ENCODE measurements at regions not wholly inside any gene's neighbourhood (a gene's known extent, or its start where the extent isn't known, plus 50 kb on each side); places are given as distances from the start of the nearest gene placed in this dataset.
A peak's percentile ranks its signal among the peaks of the same experiment; 100 is the strongest.

DNA sequence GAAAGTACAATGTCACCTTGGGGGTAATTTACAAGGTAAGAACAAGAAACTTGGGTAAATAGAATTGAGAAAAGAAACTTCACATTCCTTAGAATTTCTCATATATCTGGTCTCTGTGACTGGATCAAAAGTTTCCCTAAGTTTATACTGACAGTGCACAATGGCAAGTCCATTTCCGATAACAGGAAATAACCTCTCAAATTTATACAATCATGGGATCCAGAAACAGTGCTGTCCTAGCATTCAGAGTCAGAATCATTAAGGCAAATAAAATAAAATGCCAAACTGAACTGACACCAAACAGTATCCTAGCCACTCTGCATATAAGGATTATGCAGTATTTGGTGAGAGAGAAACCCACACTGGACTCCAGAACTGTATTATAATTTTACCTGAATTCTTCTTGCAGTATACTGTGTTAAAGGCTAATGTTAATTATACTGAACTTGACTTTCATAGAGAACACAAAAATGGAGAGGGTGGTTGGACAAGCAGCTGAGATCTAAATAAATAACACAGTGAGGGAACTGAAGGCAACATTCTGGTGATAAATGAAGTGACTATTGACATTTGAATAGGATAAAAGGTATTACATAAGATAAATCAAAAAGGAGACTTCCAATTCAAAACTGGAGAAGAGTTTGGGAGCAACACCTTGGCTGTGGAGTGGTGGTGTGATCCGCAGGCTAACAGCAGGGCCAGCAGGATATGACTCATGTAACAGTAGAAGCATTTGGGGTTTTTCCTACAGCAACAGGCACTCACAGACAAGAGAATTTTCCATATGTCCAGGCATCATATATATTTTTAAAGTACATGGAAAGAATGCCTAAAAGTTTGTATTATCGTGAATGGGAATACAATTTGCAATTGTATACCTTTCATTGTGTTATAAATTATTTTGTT, 932.5 kb upstream of the MIR17HG start:
- no peak for ATAC-seq
- intact Hi-C loops (cut with micrococcal nuclease) = no loop called here

DNA sequence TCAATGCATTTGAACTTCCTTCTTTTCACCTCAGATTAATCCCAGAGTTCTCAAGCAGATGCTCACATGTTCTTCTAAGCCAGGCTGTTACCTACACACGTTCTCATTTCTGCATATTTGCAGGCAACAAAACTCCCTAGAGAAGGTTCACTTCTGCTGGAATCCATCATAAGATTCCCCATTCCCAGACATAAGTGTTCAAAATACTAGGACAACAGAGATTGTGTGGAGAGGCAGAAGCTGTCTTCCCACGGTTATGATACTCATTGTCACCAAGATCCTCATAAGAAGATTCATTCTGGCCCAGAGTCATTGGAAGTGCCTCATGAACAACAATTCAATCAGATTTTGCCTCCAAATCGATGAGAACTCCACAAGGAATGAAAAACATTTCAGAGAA, 931.6 kb upstream of the MIR17HG start:
- intact Hi-C loops (cut with micrococcal nuclease) = no loop called here
- ATAC-seq (no peak), DNase-seq (no peak)

More for the DNA sequence above, 932.5 kb upstream of the MIR17HG start:
- DNase-seq = no peak

DNA sequence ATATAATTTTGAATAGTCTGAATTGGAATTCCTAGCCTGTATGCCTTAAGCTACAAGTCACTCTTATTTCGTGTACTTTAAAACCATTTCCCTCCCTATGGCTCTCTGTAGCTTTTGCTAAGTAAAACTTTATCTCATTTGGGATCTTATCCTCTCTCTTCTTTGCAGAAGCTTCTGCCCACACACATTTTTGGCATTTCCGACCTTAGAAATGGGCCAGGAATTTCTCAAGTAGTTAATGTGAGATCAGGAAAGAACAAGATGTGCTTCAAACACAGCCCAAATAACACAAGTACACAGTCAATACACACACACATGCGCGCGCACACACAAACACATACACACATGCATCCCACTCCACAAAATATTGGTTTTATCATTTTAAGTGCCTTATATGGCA, 931.0 kb upstream of the MIR17HG start:
- DNase-seq (no peak), ATAC-seq (no peak)
- intact Hi-C loops (cut with micrococcal nuclease) = no loop called here

DNA sequence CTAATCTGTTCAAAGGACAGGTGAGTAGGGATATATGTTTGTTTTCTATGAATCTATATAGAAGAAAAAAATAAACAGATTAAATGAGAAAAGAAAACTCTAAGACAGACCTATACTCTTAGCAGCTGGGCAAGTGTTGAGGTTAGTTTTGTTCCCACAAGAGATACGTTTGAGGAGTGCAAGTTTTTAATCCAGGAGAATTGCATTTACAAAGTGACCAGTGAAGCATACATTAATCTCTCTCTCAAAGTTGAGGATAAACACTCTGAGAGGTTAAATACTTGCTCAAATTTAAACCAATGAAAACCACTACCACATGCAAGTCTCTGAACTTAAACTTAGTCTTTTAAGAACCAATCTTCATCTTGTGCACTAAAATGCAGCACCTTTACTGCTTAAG, 930.5 kb upstream of the MIR17HG start:
- intact Hi-C loops (cut with micrococcal nuclease) = no loop called here
- DNase-seq (no peak), ATAC-seq (no peak)

DNA sequence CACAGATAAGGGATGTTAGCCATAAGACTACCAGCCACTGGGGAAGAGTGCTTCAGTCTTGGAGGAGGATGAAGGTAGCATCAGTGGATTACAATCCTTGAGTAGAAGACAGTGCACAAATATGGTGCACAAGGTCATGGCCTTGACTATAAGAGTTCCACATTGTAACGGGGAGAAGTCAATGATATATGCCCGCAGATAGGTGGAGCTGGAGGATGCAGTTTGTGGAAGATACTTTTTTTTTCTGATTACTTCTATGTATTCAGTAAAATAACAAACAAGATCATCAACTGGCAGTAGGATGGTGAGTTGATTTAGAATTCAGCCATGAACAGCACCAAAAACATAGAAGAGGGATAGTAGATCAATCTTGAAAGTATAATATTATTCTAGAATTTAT, 926.8 kb upstream of the MIR17HG start:
- DNase-seq = no peak
- ATAC-seq = no peak
- intact Hi-C loops (cut with micrococcal nuclease) = no loop called here

DNA sequence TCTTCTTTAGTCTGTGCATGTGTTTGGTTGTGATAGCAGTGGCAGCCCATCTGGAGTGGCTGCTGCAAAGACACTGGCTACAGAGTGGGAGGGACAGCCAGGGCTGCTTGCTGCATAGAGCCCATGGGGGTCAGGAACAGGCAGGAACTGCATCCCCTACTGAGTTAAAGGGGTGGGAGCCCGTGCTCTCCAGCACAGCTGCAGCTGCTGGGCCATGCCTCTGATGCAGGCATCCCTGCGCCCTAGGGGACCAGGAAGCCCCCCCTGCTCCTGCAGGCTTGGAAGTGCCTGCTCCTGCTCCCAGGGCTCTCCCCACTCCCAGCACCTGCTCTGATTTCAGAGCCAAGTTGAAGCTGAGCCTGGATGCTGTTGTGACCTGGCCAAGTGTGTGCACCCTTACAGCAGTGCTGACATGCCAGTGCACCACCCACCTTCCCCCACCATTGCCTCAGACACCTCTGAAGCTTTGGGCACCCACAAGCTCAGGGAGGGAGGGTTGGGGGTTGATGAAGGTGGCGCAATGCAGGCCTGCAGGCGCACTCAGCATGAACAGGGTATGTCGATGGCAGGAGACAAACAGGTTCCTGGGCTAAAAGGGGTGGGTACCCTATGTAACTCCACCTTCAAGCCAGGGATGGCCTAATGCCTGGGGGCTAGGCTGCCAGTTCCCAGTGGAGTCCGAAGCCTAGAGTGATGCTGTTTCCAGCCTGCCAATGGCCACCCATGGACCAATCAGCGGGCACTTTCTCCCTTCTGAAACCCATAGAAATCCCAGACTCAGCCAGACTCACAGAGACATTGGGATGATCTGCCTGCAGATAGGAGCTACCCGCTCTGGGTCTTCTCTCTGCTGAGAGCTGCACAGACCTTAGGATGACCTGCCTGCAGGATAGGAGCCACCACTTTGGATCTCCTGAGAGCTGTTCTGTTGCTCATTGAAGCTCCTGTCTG, 919.9 kb upstream of the MIR17HG start:
- ATAC-seq = peak; percentile 39
- DNase-seq = no peak
- intact Hi-C loops (cut with micrococcal nuclease) = no loop called here

DNA sequence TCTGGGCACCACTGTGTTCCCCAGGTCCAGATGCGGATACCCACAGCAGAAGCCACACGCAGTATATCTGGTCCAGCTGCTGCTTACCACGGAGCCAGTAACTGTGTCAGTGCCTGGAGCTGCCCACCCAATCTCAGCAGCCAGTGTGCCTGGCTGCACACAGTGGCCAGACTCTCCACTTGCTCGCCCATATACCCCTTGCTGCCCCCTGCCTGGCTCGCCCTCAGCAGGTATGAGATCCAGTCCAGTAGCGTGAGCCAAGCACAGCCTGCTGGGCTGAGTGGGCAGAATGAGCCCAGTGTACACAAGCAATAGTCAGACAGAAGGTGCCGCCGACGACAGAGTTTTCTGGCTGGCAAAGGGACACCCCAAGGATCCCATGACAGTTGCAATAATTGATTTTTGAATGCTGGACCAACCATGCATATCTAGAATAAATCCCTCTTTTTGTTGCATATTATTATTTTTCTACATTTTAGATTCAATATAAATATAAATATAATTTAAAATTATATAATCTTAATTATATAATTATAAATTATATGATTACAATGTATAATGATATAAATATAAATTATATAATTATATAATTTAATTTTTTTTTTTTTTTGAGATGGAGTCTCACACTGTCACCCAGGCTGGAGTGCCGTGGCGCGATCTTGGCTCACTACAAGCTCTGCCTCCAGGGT, 918.8 kb upstream of the MIR17HG start:
- ATAC-seq (no peak), DNase-seq (no peak)
- intact Hi-C loops (cut with micrococcal nuclease) = no loop called here

DNA sequence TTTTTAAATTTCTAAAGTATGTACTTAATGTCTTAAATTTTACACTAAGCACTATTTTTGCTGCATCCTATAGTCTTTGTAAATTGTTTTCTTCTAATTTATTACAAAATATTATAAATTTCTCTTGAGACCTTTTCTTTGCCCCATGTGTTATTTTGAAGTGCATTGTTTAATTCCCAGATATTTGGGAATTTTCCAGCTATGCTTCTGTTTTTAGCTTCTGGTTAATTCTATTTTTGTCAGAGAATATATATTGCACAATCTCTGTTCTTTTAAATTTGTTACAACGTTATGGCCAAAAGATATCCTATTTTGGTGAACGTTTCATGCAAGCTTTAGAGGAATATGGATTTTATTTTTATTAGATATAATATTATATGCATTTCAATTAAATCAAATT, 917.4 kb upstream of the MIR17HG start:
- no peak for ATAC-seq
- intact Hi-C loops (cut with micrococcal nuclease) = no loop called here
- no peak for DNase-seq

DNA sequence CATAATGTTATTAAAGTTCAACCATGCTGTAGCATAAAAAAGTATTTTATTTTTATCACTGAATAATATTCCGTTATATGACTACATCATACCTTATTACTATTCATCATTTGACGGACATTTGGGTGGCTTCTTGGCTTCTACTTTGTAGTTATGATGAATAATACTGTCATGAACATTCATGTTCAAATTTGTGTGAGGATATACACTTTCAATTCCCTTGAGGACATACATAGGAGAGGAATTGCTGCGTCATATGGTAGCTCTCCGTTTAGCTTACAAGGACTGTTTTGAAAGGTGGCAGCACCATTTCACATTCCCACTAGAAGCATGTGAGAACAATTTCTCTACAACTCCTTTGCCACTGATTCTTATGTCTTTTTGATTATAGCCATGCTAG, 910.8 kb upstream of the MIR17HG start:
- intact Hi-C loops (cut with micrococcal nuclease) = no loop called here
- no peak for DNase-seq
- ATAC-seq = no peak

DNA sequence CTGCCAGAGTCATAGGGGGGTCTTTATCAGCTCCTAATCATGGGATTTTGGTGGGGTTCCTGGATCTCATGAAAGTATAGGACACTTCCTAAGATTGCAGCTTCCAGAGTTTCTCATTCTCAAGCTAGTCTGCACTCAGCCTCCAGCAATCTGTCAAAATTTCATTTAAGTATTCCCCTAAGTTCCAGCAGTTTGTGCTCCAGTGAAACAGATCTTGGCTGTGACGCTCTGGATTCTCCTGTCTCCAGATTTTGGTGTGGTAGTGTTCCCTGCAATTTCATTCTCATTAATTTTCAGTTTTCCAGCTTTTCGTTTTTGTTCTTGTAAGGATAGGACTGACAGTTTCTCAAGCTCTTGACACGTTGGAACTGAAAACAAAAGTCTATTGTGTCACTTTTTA, 908.9 kb upstream of the MIR17HG start:
- ATAC-seq (no peak), DNase-seq (no peak)
- intact Hi-C loops (cut with micrococcal nuclease) = no loop called here

DNA sequence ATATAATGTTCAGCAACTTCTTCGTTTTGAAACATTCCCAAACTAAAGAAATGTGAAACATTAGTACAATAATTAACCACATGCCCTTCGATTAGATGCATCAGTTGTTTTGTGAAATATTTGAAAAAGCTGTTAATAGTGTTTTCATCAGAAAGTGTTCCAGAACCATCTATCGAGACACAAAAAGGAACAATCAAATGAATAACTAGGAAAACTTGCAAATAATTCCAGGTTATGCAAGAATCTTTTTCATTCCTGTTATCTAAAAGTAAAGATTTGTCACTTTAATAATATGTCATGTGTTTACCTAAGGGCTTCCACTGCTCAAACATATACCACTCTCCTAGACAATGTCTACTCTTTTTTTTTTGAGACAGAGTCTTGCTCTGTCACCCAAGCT, 904.2 kb upstream of the MIR17HG start:
- DNase-seq (no peak), ATAC-seq (no peak)
- intact Hi-C loops (cut with micrococcal nuclease) = no loop called here

DNA sequence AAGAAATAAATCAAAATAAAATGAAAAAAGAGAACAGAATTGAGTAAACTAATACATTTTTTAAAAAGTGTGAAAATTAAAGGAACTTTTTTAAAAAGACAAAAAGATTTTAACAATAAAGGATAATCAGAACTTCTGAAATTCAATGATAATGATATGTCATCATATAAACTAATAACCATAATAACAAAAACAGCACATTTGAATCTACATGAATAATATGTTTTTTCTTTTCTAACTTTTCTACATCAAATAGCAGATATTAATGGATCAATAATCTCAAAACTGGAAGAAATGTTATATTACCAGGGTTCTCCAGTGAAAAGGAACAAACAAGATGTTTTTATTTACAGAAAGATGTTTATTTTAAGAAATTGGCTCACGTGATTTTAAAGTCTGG, 903.3 kb upstream of the MIR17HG start:
- ATAC-seq (no peak), DNase-seq (no peak)
- intact Hi-C loops (cut with micrococcal nuclease) = no loop called here

DNA sequence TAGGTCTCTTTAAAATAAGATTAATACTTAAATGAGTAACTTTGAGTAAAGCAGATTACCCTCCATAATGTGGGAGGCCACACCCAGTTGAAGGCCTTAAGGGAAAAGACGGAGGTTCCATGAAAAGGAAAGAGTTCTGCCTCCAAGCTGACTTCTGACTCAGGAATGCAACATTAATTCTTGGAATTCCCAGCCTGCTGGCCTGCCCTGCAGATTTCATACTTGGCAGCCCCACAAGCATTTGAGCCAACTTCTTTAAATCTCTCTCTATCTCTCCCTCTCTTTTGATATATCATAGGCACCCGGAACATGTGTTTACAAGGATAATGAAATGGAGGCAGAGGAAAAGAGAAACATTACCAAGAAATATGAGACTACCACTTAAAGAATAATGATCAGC, 902.3 kb upstream of the MIR17HG start:
- ATAC-seq = peak; percentile 56
- intact Hi-C loops (cut with micrococcal nuclease) = no loop called here
- DNase-seq = no peak

DNA sequence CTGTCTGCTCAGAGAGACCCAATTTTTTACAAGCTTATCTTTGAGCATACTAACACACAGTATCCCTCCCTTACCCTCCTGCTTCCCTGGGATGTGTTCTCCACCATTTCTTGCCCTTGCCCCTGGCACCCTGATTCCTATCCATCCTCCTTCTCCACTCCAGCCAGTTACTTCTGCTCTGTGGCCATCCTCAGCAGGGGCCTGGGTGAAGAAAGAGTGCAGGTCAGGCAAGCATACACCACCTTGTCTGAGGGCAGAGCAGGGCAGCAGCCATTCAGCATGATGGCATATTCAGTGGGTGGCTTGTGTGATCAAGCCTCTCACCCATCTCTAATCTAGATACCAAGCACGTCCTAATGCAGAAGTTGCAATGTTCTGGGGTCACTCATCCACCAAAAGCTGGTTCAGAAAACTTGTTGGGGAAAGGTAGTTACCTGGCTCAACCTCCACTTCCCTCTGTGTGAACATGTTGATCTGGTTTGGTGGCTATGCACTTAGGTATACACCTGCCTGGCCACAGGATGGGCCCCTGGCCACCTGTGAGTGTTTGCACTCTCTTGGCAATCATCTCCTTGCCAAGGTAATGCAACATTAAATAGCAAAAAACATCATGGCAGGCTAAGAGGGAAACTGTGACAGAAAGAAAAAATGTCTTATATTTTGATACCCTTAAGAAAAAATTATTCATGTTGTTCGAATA, 900.3 kb upstream of the MIR17HG start:
- intact Hi-C loops (cut with micrococcal nuclease) = no loop called here
- ATAC-seq = no peak
- DNase-seq = no peak

DNA sequence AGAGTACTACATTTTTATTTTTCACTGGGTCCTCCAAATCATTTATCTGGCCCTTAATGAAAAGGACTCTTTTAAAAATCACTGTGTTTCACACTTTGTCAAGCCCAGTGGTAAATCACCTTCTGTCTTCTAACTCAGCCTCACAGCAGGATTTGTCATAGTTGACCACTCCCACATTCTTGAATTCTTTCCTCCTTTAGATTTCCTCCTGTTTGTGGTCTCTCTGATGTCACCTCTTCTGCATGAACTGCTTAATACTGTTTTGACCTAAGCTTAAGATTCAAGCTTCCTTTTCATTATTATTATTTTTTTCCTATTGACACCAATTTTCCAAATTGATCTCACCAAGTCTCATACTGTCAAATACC, 899.8 kb upstream of the MIR17HG start:
- DNase-seq (no peak), ATAC-seq (no peak)
- intact Hi-C loops (cut with micrococcal nuclease) = no loop called here

DNA sequence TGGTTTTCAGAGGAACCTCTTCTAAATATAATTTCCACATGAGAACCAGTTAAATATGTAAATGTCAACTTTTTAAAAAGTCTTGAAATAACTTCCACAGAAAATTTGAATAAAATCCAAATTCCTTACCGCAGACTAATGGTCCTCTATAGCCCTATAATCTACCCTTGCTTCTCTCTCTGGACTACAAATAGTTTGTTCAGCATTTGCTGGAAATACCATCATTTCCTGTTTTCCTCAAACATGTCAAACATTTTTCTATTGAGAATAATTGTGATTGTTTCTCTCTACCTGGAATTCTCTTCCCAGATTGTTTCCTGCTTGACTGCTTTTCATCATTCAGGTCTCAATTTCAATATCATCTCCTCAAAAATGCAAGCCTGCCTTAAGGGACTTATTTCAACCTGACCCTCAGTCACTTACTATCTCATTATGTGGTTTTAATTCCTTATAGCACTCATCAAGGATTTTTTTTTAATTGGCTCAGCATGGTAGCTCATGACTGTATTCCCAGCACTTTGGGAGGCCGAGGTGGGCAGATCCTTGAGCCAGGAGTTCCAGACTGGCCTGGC, 898.9 kb upstream of the MIR17HG start:
- DNase-seq (no peak), ATAC-seq (no peak)
- intact Hi-C loops (cut with micrococcal nuclease) = no loop called here

DNA sequence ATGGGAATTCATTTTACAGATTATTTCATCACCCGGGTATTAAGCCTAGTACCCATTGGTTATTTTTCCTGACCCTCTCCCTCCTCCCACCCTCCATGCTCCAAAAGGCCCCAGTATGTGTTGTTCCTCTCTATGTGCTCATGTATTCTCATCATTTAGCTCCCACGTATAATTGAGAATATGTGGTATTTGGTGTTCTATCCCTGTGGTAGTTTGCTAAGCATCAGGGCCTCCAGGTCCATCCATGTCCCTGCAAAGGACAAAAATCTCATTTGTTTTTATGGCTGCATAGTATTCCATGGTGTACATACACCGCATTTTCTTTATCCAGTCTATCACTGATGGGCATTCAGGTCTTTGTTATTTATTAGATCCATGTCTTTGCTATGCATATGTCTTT, 894.1 kb upstream of the MIR17HG start:
- no peak for ATAC-seq
- no peak for DNase-seq
- intact Hi-C loops (cut with micrococcal nuclease) = no loop called here

DNA sequence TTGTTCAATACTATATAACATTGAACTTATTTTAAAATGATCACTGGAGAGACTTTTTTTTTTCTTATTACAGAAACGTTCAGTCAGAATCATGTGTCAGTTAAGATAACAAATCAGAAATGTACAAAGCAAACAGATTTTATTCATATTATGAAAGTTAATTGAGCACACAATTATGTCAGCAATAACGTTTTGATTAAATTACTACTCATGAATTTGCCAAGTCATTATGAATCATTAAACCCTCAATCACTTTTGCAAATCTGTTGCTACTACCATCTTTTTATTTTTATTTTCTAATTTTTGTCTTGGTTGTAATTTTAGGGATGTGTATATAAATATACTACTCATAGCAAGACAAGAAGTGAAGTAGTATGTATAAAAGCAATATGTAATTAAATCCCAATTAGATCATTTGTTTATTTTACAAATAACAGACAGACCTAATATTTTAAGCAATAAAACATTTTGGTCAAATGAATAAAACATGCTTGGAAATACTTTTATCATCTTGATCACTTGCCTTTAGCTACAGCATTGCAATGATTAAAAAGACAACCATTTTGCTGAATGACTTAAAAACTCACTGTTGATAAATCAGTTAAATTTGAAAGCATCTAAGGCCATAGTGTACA, 893.4 kb upstream of the MIR17HG start:
- no peak for DNase-seq
- intact Hi-C loops (cut with micrococcal nuclease) = no loop called here
- no peak for ATAC-seq

DNA sequence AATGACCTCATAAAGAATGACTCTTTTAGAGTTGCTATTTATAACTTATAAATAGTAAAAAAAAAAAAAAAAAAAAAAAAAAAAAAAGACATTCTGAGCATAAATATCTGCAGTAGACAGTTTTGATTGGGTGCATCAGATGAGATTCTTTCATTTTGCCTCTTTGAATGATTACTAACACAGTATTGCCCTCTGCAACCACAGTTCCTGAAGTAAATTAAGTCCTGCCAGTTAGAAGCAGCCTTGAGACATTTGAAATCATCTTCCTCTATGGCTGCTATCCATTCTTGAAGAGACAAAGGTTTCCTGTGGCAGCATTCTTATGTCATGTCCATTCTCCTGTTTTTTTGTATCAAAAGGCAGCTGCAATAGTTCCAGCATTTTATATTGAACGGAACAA, 892.4 kb upstream of the MIR17HG start:
- DNase-seq (no peak), ATAC-seq (no peak)
- intact Hi-C loops (cut with micrococcal nuclease) = no loop called here
